ENCODE measurements at regions not wholly inside any gene's neighbourhood (a gene's known extent, or its start where the extent isn't known, plus 50 kb on each side); places are given as distances from the start of the nearest gene placed in this dataset.

GRCh38 chr1:75991497-75992114 is 59.4 kb upstream of the ASB17 start:
- TF ChIP-seq, protein P1, sequence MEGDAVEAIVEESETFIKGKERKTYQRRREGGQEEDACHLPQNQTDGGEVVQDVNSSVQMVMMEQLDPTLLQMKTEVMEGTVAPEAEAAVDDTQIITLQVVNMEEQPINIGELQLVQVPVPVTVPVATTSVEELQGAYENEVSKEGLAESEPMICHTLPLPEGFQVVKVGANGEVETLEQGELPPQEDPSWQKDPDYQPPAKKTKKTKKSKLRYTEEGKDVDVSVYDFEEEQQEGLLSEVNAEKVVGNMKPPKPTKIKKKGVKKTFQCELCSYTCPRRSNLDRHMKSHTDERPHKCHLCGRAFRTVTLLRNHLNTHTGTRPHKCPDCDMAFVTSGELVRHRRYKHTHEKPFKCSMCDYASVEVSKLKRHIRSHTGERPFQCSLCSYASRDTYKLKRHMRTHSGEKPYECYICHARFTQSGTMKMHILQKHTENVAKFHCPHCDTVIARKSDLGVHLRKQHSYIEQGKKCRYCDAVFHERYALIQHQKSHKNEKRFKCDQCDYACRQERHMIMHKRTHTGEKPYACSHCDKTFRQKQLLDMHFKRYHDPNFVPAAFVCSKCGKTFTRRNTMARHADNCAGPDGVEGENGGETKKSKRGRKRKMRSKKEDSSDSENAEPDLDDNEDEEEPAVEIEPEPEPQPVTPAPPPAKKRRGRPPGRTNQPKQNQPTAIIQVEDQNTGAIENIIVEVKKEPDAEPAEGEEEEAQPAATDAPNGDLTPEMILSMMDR (IDR thresholded peaks at IDR 0.05): peak; percentile 71 to 81 (median 74)
- TF ChIP-seq POLR2AphosphoS5 (IDR thresholded peaks at IDR 0.05): peak in 3 of 4 donors; percentile 42 to 80 (median 79)
- no peak for TF ChIP-seq POLR2A (IDR thresholded peaks at IDR 0.05)

Data from sigmoid colon (tissue), 4 donors.